Right lobe of liver (tissue), 4 donors: ENCODE measurements at regions not wholly inside any gene's neighbourhood (a gene's known extent, or its start where the extent isn't known, plus 50 kb on each side); places are given as distances from the start of the nearest gene placed in this dataset.

Source experiments
- CTCF ChIP-seq, 4 donors: fragments of 200-600 bp in 3 of 4; fragments of 450-650 bp in 1 of 4; IDR thresholded peaks; one replicate each; pipeline versions ENCODE4 v1.5.1 to v1.8.0; 2016 to 2022; ENCODE audit warnings: antibody characterized with exemption in 4 of 4, mild to moderate bottlenecking in 2 of 4
- POLR2A ChIP-seq: fragments of 450-650 bp; IDR thresholded peaks from one replicate; pipeline ENCODE4 v1.6.1; 2017; ENCODE audit warnings: antibody characterized with exemption, mild to moderate bottlenecking
- donor health status: DM: no; HTN: no; CAD: no.
- donor health status: DM: no; HTN: no; CAD: no.
- donor health status: DM: no; HTN: yes; CAD: no.

GRCh38 chr6:14584450-14584849 is 466.9 kb downstream of the CD83 start:
- TF ChIP-seq CTCF (IDR thresholded peaks at IDR 0.05) (peak; percentile 32 to 58 (median 44)), POLR2A (no peak)
